ENCODE measurements at regions not wholly inside any gene's neighbourhood (a gene's known extent, or its start where the extent isn't known, plus 50 kb on each side); places are given as distances from the start of the nearest gene placed in this dataset.

DNA sequence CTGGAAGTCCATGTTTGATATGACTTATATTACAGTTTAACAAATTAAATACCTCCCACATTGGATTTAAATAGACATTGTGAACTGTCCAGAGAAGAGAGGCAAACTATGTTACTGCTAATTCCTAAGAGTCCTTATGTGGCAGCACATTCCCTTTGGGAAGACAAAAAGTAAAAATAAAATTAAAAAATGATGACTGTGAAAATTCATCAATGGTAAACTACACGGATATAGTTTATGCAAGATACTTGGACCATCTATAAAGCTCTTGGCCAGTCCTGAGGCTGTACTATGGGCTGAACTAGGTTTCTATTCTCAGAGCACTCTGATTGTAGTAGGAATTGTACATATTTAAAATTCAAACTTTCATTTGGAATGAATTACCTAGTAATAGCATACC, 206.4 kb downstream of the LRRK2 start:
- DNase-seq (ENCODE audit: low read depth in 2 of 2): no peak
- no peak overlapping the region for H2AFZ ChIP-seq (ENCODE audit: low read length)
- no peak overlapping the region for H3K4me2 ChIP-seq (ENCODE audit: extremely low read depth, insufficient read depth, low read length)
- no peak overlapping the region for H3K27ac ChIP-seq (ENCODE audit: insufficient read depth, low read length)
- H3K9me3 ChIP-seq (ENCODE audit: control insufficient read depth, insufficient read depth, low read depth, low read length): no peaks in the 10 kb centered on the region
- no peaks in the 10 kb centered on the region for H3K36me3 ChIP-seq (ENCODE audit: control insufficient read depth, insufficient read depth, low read length)
- no peaks in the 10 kb centered on the region for H3K27me3 ChIP-seq (ENCODE audit: control insufficient read depth, insufficient read depth, low read length)
- H4K20me1 ChIP-seq (ENCODE audit: control insufficient read depth, extremely low read depth, insufficient read depth, low read length): no peaks in the 10 kb centered on the region
- no peaks in the 10 kb centered on the region for H3K79me2 ChIP-seq (ENCODE audit: control insufficient read depth, insufficient read depth, low read length)
- H3K4me1 ChIP-seq (ENCODE audit: control insufficient read depth, extremely low read depth, insufficient read depth, low read length): no peaks in the 10 kb centered on the region
- H3K4me3 ChIP-seq (replicated peaks in 1 of 4; ENCODE audit: control extremely low read depth in 1 of 4, insufficient read depth in 1 of 4, low read depth in 3 of 4, low read length in 4 of 4): no peak overlapping the region
- TF ChIP-seq, protein P1, sequence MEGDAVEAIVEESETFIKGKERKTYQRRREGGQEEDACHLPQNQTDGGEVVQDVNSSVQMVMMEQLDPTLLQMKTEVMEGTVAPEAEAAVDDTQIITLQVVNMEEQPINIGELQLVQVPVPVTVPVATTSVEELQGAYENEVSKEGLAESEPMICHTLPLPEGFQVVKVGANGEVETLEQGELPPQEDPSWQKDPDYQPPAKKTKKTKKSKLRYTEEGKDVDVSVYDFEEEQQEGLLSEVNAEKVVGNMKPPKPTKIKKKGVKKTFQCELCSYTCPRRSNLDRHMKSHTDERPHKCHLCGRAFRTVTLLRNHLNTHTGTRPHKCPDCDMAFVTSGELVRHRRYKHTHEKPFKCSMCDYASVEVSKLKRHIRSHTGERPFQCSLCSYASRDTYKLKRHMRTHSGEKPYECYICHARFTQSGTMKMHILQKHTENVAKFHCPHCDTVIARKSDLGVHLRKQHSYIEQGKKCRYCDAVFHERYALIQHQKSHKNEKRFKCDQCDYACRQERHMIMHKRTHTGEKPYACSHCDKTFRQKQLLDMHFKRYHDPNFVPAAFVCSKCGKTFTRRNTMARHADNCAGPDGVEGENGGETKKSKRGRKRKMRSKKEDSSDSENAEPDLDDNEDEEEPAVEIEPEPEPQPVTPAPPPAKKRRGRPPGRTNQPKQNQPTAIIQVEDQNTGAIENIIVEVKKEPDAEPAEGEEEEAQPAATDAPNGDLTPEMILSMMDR (conservative IDR thresholded peaks at IDR 0.05 in 1 of 2, IDR thresholded peaks at IDR 0.05 in 1 of 2; ENCODE audit: low read depth in 1 of 2, low read length in 2 of 2): no peak
- TF ChIP-seq EZH2 (IDR thresholded peaks at IDR 0.05; ENCODE audit: low read length, missing control alignments): no peak
- no peak overlapping the region for H3K9ac ChIP-seq (ENCODE audit: insufficient read depth, low read length)

DNA sequence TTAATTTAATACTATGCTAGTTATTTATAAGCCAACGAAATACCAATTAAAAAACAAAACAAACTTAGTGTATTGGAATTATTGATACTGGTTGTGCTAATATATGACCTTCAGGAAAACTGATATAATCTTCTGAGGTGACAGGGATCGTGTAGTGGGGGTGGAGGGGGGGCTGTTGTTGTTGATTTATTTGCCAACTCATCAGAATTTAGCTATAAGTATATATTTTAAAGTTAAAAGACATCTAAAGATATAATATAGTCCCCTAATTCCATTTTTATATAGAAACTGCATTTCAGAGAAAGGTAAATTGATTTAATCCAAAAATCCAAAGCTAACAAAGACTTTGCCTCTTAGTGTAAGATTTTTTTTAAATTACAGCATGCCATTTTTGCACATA, 210.5 kb downstream of the LRRK2 start:
- TF ChIP-seq EZH2 (IDR thresholded peaks at IDR 0.05; ENCODE audit: low read length, missing control alignments): no peak
- TF ChIP-seq, protein P1 (conservative IDR thresholded peaks at IDR 0.05 in 1 of 2, IDR thresholded peaks at IDR 0.05 in 1 of 2; ENCODE audit: low read depth in 1 of 2, low read length in 2 of 2): no peak
- no peaks in the 10 kb centered on the region for H3K79me2 ChIP-seq (ENCODE audit: control insufficient read depth, insufficient read depth, low read length)

DNA sequence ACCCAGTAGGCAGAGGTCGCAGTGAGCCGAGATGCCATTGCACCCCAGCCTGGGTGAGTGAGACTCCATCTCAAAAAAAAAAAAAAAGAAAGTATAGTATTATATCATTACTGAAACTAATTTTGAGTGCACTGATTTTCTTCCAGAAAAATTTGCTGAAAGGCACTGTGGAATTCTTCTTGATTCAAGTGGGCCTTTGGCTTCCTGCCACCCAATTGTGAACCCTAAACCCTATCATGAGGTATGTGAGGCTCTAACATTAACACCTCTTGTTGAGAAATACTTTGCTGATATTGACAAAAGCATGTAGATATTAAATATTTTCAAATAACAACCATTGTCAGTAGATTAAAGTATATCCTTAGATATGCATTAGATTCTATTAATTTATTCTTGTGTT, 211.2 kb downstream of the LRRK2 start:
- H3K9me3 ChIP-seq (ENCODE audit: control insufficient read depth, insufficient read depth, low read depth, low read length): no peaks in the 10 kb centered on the region
- no peak for TF ChIP-seq EZH2 (IDR thresholded peaks at IDR 0.05; ENCODE audit: low read length, missing control alignments)
- TF ChIP-seq, protein P1 (conservative IDR thresholded peaks at IDR 0.05 in 1 of 2, IDR thresholded peaks at IDR 0.05 in 1 of 2; ENCODE audit: low read depth in 1 of 2, low read length in 2 of 2): no peak
- H3K4me2 ChIP-seq (ENCODE audit: extremely low read depth, insufficient read depth, low read length): no peak overlapping the region
- no peak for DNase-seq (ENCODE audit: low read depth in 2 of 2)
- H3K27ac ChIP-seq (ENCODE audit: insufficient read depth, low read length): no peak overlapping the region
- no peak overlapping the region for H2AFZ ChIP-seq (ENCODE audit: low read length)
- no peak overlapping the region for H3K9ac ChIP-seq (ENCODE audit: insufficient read depth, low read length)
- H3K79me2 ChIP-seq (ENCODE audit: control insufficient read depth, insufficient read depth, low read length): no peaks in the 10 kb centered on the region
- no peaks in the 10 kb centered on the region for H3K27me3 ChIP-seq (ENCODE audit: control insufficient read depth, insufficient read depth, low read length)
- no peaks in the 10 kb centered on the region for H3K4me1 ChIP-seq (ENCODE audit: control insufficient read depth, extremely low read depth, insufficient read depth, low read length)
- H3K36me3 ChIP-seq (ENCODE audit: control insufficient read depth, insufficient read depth, low read length): no peaks in the 10 kb centered on the region
- H3K4me3 ChIP-seq (replicated peaks in 1 of 4; ENCODE audit: control extremely low read depth in 1 of 4, insufficient read depth in 1 of 4, low read depth in 3 of 4, low read length in 4 of 4): no peak overlapping the region
- no peaks in the 10 kb centered on the region for H4K20me1 ChIP-seq (ENCODE audit: control insufficient read depth, extremely low read depth, insufficient read depth, low read length)

More for the DNA sequence above, 210.5 kb downstream of the LRRK2 start:
- no peaks in the 10 kb centered on the region for H4K20me1 ChIP-seq (ENCODE audit: control insufficient read depth, extremely low read depth, insufficient read depth, low read length)
- no peak for DNase-seq (ENCODE audit: low read depth in 2 of 2)
- H3K4me1 ChIP-seq (ENCODE audit: control insufficient read depth, extremely low read depth, insufficient read depth, low read length): no peaks in the 10 kb centered on the region
- H3K4me2 ChIP-seq (ENCODE audit: extremely low read depth, insufficient read depth, low read length): no peak overlapping the region
- no peak overlapping the region for H3K4me3 ChIP-seq (replicated peaks in 1 of 4; ENCODE audit: control extremely low read depth in 1 of 4, insufficient read depth in 1 of 4, low read depth in 3 of 4, low read length in 4 of 4)
- H3K27ac ChIP-seq (ENCODE audit: insufficient read depth, low read length): no peak overlapping the region
- H3K36me3 ChIP-seq (ENCODE audit: control insufficient read depth, insufficient read depth, low read length): no peaks in the 10 kb centered on the region
- H3K27me3 ChIP-seq (ENCODE audit: control insufficient read depth, insufficient read depth, low read length): no peaks in the 10 kb centered on the region
- H3K9me3 ChIP-seq (ENCODE audit: control insufficient read depth, insufficient read depth, low read depth, low read length): no peaks in the 10 kb centered on the region
- no peak overlapping the region for H3K9ac ChIP-seq (ENCODE audit: insufficient read depth, low read length)
- no peak overlapping the region for H2AFZ ChIP-seq (ENCODE audit: low read length)
